ENCODE measurements at regions not wholly inside any gene's neighbourhood (a gene's known extent, or its start where the extent isn't known, plus 50 kb on each side); places are given as distances from the start of the nearest gene placed in this dataset.

- ATAC-seq: no peak
- TF ChIP-seq CREB5 (CRISPR knock-in tag; IDR thresholded peaks at IDR 0.05; ENCODE audit: low read depth) (no peak), ZC3H10 (CRISPR knock-in tag; IDR thresholded peaks at IDR 0.05) (no peak), OSR1 (CRISPR knock-in tag; IDR thresholded peaks at IDR 0.05) (no peak), ZFP3 (CRISPR knock-in tag; IDR thresholded peaks at IDR 0.05) (no peak), TSHZ2 (CRISPR knock-in tag; IDR thresholded peaks at IDR 0.05) (no peak), ZNF565 (CRISPR knock-in tag; conservative IDR thresholded peaks at IDR 0.05; ENCODE audit: low read depth) (no peak), ZNF8 (CRISPR knock-in tag; IDR thresholded peaks at IDR 0.05) (no peak), GLIS3 (CRISPR knock-in tag; IDR thresholded peaks at IDR 0.05) (no peak), SNAI2 (CRISPR knock-in tag; IDR thresholded peaks at IDR 0.05) (no peak), POU6F1 (CRISPR knock-in tag; IDR thresholded peaks at IDR 0.05; ENCODE audit: borderline replicate concordance, low read depth) (no peak), BACH2 (CRISPR knock-in tag; IDR thresholded peaks at IDR 0.05; ENCODE audit: borderline replicate concordance) (no peak), ARNTL (CRISPR knock-in tag; IDR thresholded peaks at IDR 0.05; ENCODE audit: borderline replicate concordance, low read depth) (no peak), ISL1 (CRISPR knock-in tag; IDR thresholded peaks at IDR 0.05) (no peak), RARB (CRISPR knock-in tag; IDR thresholded peaks at IDR 0.05) (no peak), CSDC2 (CRISPR knock-in tag; IDR thresholded peaks at IDR 0.05) (no peak), CSRNP3 (CRISPR knock-in tag; IDR thresholded peaks at IDR 0.05) (no peak), PPARA (CRISPR knock-in tag; IDR thresholded peaks at IDR 0.05; ENCODE audit: borderline replicate concordance) (no peak), PATZ1 (CRISPR knock-in tag; IDR thresholded peaks at IDR 0.05; ENCODE audit: borderline replicate concordance) (no peak)
These were observed 65.4 kb upstream of the ZNF92 start for GRCh38 chr7:65308300-65308678.

- TF ChIP-seq RARB (CRISPR knock-in tag; IDR thresholded peaks at IDR 0.05) (no peak), ZFP3 (CRISPR knock-in tag; IDR thresholded peaks at IDR 0.05) (peak; percentile 82), ZNF70 (CRISPR knock-in tag; IDR thresholded peaks at IDR 0.05) (no peak), GLIS3 (CRISPR knock-in tag; IDR thresholded peaks at IDR 0.05) (no peak)
- peak; percentile 98 for ATAC-seq
These were observed 65.9 kb upstream of the ZNF92 start for GRCh38 chr7:65307651-65308299.

- TF ChIP-seq OSR1 (CRISPR knock-in tag; IDR thresholded peaks at IDR 0.05) (no peak), GLIS3 (CRISPR knock-in tag; IDR thresholded peaks at IDR 0.05) (no peak), ARNTL (CRISPR knock-in tag; IDR thresholded peaks at IDR 0.05; ENCODE audit: borderline replicate concordance, low read depth) (no peak), ZC3H10 (CRISPR knock-in tag; IDR thresholded peaks at IDR 0.05) (no peak), ZFP3 (CRISPR knock-in tag; IDR thresholded peaks at IDR 0.05) (no peak), SNAI2 (CRISPR knock-in tag; IDR thresholded peaks at IDR 0.05) (no peak), CSRNP3 (CRISPR knock-in tag; IDR thresholded peaks at IDR 0.05) (no peak), ZFP30 (CRISPR knock-in tag; IDR thresholded peaks at IDR 0.05) (no peak)
- ATAC-seq: no peak
These were observed 69.5 kb upstream of the ZNF92 start for GRCh38 chr7:65304175-65304574.

Data from SK-N-SH treated with all-trans-retinoic acid at 6 μM for 48 hours (cell line).